GM18502 (cell line): ENCODE measurements at regions not wholly inside any gene's neighbourhood (a gene's known extent, or its start where the extent isn't known, plus 50 kb on each side); places are given as distances from the start of the nearest gene placed in this dataset.
"Not testable (repeated sequence)": the region's sequence is repeated elsewhere in the genome, so short reads cannot be mapped to it uniquely, and the experiment has no call there.

Experiments used
- ATAC-seq: cut with Tn5 transposase; IDR thresholded peaks from one replicate; pipeline ENCODE4 v1.9.1; 2021; ENCODE audit warnings: mild to moderate bottlenecking; ENCODE audit not compliant: unreplicated experiment, poor library complexity

DNA sequence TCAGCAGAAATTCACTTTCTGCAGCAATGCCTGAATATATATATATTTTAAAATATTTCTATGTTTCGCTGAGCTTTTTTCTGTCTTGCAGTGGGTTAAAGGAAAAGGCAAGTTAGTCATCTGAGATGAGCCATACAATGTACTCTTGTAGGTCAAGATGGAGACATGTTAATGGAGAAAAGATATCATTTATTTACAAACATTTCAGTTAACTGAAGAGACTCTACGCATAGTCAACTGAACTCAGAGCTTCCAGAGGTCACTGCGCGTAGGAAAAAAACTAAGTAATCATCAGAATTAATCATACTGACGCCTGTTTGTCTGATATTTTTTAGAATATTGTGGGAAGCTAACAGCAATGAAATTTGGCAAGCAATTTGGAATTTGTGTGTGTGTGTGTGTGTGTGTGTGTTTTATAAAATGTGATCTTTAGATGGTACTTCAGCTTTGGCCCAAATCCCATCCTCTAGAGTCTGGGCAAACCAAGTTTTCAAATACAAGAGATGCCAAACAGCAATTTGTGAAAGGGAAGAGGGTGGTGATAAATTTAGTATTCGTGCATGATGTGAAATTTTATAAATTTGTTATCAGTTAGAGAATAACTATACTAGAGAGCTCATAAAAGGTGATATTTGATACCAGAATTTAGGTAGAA lies 193.9 kb upstream of the AGR3 start:
- ATAC-seq = no peak

DNA sequence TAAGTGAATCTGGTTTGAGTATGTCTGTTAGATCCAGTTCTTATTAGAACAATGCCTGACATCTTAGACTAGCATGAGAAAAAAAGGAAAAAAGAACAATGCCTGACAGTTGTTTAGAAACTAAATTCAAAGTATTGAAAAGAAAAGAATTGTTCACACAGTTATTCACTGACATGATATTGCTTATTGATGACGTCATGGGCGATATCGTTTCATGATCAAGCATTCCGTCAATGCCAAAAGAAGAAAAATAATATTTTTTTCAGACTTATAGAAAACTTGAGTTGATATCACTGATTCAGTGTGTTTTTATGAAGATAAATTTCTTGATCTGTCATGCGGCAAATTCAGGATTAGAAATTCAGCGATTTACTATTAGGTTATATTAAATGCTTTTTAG lies 196.5 kb upstream of the AGR3 start:
- ATAC-seq = no peak

DNA sequence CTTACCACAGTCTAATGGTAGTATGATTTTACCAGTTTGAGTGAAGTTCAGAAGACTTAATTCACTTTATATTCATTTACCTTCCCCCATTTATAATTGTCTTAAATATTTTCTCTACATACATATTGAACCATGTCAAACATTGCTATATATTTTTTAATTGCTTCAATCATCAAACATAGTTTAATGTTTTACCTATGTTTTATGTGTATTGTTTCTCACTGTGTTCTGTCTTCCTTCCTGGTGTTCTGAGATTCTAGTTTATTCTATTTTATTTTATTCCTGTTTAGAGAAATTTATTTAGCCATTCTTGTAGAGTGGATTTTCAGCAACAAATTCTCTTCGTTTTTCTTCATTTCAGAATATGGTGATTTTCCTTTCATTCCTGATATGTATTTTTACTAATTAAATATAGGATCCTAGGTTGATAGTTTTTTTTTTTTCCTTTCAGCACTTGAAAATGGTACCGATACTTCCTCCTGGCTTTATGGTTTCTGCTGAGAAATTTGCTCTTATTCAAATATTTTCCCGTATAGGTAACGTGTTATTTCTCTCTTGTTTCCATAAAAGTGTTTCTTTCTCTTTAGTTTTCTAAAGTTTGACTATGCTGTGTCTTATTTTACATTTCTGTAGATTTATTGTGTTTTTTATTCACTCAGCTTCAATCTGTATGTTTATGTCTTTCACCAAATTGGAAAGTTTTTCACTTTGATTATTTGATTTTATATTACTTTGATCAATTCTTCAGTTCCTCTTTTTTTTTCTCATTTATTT lies 201.8 kb upstream of the AGR3 start:
- no peak for ATAC-seq

DNA sequence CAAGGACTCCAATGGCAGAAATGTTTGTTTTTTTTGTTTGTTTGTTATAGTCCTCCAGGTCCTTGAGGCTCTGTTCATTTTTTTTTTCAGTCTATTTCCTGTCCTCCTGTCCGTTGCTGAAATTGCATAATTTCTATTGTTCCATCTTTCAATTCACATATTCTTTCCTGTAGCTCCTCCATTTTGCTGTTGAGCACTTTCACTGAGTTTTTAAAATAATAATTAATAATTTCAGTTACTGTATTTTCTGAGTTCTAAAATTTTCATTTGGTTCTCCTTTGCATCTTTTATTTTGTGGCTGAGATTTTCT lies 202.3 kb upstream of the AGR3 start:
- ATAC-seq = no peak

DNA sequence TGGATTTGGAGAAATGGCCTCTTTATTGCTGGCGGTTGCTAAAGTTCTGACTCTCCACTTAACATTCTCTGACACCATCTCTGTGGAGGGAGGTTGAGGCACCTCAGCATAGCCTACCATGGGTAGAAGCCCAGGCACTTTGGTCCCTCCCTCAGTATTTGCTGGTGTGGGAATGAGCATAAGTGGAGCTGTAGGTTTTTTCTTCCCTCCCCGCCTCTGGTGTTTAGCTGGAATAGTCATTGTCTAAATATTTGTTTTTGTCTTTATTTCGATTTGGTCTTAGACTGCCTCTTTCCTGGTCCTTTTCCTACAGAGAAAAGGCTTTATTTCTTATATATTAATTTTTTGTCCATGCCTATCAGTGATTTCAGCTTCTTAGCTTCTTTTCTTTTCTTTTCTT lies 203.4 kb upstream of the AGR3 start:
- ATAC-seq = no peak

DNA sequence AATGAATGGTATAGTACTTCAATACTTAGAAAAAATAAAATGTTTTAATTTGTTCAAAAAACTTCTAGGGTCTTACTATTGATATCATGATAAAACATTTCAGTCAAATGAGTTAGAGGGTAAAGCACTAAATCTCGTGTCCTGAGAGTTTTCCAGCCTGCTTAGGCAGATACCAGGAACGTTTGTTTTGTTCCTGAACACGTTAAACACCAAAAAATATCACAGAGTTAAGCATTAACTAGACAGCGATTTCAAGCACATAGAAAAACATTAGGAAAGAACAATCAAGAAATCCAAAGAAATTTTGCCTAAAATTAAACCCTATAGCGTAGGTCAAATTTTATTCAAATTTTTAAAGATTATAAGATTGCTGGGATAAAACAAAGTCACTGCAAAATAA lies 204.6 kb upstream of the AGR3 start:
- ATAC-seq = no peak

DNA sequence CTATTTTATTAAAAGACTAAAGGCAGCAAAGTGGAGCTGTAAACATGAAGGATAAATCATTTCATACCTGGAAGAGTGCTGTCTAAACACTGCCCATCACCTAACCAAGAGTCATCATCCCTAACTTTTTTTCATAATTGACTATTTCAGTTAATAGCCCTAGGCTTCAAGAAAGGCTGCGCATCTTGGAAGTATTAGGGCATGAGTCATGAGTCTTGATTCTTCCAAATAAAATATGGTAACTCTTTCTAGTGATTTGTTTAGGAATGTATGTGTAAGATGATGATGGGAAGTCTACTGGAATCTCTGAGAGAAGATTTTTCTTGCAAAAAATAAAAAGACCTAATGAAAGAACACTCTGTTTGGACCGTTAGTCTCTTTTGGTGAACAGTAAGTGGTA lies 207.7 kb upstream of the AHR start:
- ATAC-seq = no peak

DNA sequence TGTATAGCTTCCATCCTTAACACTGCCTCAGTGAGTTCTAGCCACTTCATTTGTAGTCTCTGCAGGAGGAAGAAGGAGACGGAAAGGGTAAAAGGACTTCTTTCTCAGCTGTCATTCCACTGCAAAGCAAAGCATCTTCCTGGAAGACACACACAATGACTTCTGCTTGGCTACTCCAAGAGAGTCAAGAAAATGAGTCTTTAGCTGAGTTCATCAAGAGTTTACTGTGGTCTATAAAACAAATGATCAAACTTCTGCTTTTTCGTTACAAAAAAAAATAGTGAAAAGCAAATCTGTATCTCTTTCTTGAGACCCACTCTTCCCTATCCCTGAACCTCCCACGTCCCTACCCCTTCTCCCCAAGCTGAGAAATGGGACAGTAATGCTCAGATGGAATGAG lies 205.0 kb upstream of the AHR start:
- ATAC-seq = no peak

DNA sequence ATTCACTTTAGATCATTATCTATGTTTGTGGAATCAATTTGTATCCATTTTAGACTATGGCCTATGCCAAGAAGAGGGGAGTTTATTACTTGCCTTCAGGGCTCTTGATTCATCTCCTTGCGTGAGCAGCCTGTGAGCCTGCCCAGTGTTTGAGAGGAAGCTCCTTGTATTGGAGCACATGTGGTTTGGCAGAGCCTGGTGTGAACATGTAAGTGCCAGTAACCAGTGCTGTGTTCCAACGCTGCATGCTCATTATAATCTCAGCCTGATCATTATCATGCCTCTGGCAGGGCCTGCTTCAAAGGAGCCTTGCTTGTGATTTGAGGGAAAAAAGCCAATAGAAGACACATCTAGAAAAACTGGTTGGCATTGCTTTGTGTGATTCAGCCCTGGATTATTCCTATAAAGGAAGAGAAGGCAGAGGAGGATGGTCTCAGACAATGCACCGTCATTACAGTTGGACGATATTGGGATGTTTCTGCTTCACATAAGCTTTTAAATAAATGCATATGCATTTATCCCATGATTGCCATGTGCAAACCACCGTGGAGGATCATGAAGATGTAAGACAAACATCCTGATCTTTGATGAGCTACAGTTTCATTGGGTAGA lies 203.4 kb upstream of the AHR start:
- ATAC-seq = no peak

DNA sequence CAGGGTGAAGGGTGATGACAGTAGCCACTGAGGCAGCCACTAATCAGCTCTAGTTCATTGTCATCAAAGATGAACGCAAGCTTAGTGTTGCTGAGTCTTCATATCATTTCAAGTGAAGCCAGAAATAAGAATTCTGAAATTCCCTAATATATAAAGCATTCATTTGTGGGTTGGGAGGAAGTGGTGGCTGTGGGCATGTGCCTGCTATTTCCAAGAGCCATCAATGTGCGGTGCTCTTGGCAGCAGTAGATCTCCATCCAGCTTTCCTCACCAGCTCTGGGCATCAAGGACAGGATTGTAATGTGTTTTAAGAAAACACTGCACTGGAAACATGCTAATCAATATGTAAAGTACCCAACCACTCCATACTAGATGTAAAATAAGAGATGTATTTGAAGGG lies 202.5 kb upstream of the AHR start:
- no peak for ATAC-seq

DNA sequence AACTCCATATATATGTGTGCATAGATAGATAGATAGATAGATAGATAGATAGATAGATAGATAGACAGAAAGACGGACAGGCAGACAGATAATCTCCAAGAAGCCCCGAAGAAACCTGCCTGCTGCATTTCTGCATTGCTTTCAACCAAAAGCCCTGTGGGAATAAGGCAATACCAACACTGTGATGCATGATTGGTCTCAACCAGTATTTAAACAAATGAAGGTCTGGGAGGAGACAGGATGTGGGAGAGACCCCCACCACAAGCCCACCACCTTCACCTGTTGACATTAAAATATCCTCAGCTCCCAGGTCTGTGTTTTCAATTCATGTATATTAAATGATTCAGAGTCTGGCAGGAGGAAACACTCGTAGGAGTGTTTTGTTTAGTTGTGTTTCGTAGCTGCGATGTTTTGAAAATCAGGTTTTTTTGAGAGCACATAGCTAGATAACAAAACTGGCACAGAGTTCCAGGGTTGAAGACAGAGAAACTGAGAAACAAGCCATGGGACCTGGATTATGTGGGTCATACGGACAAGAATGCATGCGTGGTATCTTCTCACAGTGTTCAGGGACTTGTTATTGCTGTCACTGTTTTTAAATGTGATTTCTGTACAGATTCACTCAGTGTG lies 200.7 kb upstream of the AHR start:
- ATAC-seq = no peak

DNA sequence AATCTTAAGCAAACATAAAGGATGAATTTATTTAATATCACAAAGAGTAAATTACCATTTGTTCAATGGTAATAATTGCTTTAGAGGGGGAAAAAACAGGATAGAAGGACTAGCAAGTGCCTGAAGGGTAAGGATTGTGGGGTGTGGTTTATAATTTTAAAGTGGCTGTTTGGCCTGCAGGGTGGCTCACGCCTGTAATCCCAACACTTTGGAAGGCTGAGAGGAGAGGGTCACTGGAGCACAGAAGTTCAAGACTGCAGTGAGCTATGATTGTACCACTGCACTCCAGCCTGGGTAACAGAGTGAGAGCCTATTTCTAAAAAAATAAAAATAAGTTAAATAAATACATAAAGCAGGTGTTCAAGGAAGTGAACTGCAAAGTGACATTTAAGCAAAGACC lies 199.9 kb upstream of the AHR start:
- no peak for ATAC-seq

DNA sequence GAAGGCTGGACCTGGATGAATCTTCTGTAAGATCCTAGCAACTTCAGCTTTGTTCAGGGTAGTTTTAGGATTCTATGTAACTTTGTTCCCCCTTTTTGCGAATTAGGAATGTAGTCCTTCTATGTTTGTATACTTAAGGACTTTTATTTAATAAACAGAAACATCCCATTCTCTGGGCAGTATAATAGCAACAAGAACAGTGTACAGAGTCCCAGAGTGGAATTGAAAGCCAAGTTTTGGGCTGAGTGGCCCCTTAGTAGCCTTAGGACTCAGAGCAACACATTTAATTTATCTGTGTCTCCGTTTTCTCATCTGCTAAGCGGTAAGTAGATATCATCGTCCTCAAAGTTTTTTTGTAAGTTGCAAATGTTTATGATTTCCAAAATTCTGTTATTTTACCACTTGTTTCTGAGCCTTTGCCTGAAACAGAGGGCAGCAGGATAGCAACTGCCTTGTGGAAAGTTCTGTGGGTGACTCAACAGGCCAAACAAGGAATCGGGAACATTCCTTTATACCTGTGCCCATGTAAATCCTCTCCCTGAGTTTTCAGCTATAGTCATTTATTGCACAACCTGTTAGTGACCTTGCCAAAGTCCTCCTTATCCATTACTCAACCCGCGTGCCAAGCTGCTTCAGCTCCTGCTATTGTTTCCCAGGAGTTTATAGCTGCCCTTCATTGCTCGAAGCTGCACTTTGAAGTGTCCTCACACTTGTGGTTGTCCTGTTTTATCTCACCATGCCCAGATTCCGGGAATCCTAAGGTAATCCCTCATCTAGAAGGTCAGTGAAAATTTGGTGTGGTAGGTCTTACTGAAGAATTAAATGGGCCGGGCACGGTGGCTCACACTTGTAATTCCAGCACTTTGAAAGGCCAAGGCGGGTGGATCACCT lies 199.1 kb upstream of the AHR start:
- ATAC-seq = no peak

DNA sequence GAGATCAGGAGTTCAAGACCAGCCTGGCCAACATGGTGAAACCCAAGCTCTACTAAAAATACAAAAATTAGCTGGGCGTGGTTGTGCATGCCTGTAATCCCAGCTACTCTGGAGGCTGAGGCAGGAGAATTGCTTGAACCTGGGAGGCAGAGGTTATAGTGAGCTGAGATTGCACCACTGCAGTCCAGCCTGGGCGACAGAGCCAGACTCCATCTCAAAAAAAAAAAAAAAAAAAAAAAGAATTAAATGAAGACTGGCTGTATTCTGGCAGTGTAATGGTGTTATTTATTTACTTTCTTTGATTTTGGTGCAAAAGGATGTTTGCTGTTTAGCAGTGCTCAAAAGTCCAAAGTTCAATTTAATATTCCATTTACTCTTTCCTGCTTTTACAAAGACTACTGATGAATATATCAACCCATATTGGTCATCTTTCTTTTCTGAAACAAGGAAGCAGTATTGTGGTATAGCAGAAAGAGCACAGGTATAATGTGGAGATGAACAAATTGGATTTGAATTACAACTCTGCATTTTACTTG lies 198.4 kb upstream of the AHR start:
- ATAC-seq = not testable (repeated sequence)

DNA sequence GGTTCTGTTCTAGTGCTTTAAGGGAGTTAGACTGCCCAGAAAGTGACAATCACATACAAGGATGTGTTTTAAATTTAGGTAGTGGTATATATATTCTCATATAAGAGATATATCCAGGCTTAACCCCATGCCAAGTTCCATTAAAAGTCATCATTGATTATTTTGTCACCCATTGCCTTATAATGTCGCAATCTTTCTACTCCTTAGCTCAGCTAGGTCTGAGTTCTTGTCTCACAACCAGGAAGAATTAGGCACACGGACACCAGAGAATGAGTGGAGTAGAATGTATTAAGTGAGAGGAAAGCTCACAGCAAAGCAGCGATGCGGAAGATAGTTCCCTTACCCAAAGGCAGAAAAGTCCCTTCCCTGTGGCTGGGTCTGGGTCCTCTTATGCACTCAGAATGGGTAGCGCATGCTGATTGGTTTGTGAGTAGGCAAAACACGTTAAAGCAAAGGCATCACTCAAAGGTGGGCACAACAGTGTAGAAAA lies 197.2 kb upstream of the AHR start:
- ATAC-seq = no peak

DNA sequence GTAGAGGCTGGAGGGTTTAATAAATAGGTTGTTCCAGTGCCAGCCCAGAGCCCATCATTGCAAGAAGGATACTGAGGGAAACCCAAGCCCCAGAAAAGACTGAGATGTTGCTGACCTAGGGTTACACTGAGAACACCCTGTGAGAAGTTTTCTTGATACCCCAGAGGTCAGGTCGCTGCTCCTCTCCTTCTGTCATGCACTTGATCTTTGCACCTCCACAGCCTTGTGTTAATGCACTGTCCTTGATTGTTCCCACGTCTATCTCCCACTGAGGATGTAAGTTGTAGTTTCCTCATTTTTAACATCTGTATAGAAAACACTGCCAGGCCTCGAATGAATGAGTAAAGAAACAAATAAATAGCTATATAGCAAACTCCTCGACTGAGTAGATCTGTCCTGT lies 195.3 kb upstream of the AHR start:
- ATAC-seq = no peak

DNA sequence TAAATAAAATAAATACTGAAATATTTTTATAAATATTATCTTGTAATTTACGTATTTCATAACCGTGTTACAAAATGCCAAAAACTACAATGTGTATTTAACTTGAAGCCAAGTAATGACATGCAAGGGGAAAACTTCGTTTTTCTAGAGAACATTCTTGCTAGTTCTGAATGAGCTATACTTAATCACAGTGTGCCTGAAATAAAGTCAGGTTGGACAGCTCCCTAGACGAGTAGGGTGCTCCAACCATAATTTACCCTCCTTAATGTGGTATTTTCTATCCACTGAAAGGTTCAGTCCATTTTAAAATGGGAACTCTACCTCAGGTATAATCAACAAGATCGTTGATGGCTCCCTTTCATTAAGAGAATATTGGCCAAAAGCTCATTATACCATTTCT lies 194.5 kb upstream of the AHR start:
- no peak for ATAC-seq

DNA sequence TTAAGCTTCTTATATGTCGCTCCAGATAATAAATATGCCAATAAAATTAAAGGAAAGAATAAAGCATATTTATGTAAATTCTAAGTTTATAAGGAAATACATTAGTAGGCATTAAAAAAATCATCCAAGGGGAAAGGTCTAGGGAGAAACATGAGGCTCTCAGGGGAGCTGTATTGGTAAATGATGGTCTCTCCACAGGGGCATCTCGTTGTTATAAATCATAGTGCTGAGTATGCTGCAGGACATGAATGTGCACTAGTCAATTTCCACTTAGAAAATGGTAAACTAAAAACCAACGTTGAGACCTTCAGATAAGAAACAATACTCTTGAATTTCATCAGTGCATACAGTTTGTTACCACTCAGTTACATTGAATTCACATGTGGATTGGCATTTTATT lies 194.0 kb upstream of the AHR start:
- no peak for ATAC-seq

DNA sequence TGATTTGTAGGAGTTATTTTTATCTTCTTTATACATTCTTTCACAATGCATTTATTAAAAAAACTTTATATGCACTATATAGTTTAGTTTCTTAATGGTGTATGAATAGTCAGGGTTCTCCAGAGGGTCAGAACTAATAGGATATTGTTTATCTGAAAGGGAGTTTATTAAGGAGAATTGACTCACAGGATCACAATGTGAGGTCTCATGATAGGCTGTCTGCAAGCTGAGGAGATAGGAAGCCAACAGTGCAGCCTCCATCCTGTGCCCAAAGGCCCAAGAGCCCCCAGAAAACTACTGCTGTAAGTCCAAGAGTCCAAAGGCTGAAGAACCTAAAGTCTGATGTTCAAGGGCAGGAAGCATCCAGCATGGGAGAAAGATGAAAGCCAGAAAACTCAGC lies 192.8 kb upstream of the AHR start:
- no peak for ATAC-seq

DNA sequence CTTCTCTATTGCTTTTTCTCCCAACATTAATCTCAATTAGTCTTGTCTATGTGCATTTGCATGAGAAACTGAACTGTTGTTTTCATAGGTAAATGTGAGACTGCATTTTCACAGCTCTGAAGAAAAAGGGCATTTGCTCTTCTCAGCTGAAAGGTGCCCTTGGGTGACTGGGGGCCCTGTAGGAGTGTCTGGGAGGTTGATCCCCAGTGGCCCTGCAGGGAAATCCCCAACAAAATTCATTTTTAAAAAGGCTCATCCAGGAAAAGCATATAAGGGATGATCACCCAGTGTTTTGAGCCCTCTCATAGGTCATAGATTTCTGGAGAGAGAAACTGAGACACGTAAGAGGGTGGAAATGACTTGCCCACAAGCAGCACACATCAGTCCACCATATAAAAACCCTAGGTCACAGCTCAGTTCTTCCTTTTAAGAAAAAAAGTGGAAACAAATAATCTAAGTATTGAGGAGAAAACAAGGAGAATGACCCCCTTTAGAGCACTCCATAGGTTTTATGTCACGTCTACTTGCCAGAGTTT lies 190.3 kb upstream of the AHR start:
- ATAC-seq = no peak
